BLaER1 treated with 17β-estradiol and CSF1 and Interleukin-3, amounts not matched to agents 10 nM and 100 nM (cell line): ENCODE measurements at regions not wholly inside any gene's neighbourhood (a gene's known extent, or its start where the extent isn't known, plus 50 kb on each side); places are given as distances from the start of the nearest gene placed in this dataset.
A peak's percentile ranks its signal among the peaks of the same experiment; 100 is the strongest.
"Not testable (repeated sequence)": the region's sequence is repeated elsewhere in the genome, so short reads cannot be mapped to it uniquely, and the experiment has no call there.

Source experiments
- H3K27ac ChIP-seq, 11 experiments: shearing (Covaris generic); formaldehyde crosslinking; 2 replicates each; pipeline ENCODE4 v1.8.1; 2022
- H3K27me3 ChIP-seq, 11 experiments: shearing (Covaris generic); formaldehyde crosslinking; 2 replicates each; pipeline ENCODE4 v1.8.1; 2022
- H3K36me3 ChIP-seq, 11 experiments: shearing (Covaris generic); formaldehyde crosslinking; 2 replicates each; pipeline ENCODE4 v1.8.1; 2022
- H3K4me1 ChIP-seq, 10 experiments: shearing (Covaris generic); formaldehyde crosslinking; 2 replicates each; pipeline ENCODE4 v1.8.1; 2022
- H3K4me2 ChIP-seq, 11 experiments: shearing (Covaris generic); formaldehyde crosslinking; 2 replicates each; pipeline ENCODE4 v1.8.1; 2022
- H3K4me3 ChIP-seq, 10 experiments: shearing (Covaris generic); formaldehyde crosslinking; 2 replicates each; pipeline ENCODE4 v1.8.1; 2022
- H3K9ac ChIP-seq, 11 experiments: shearing (Covaris generic); formaldehyde crosslinking; 2 replicates each; pipeline ENCODE4 v1.8.1; 2022
- H3K9me3 ChIP-seq, 11 experiments: shearing (Covaris generic); formaldehyde crosslinking; replicated peaks in 1 of 11; 2 replicates each; pipeline ENCODE4 v1.8.1; 2022
- H4K20me1 ChIP-seq, 11 experiments: shearing (Covaris generic); formaldehyde crosslinking; 2 replicates each; pipeline ENCODE4 v1.8.1; 2022
- Cebpa-rat ChIP-seq, 11 experiments: shearing (Covaris generic); IDR thresholded peaks; 2 replicates each; pipeline ENCODE4 v1.8.1; 2022

DNA sequence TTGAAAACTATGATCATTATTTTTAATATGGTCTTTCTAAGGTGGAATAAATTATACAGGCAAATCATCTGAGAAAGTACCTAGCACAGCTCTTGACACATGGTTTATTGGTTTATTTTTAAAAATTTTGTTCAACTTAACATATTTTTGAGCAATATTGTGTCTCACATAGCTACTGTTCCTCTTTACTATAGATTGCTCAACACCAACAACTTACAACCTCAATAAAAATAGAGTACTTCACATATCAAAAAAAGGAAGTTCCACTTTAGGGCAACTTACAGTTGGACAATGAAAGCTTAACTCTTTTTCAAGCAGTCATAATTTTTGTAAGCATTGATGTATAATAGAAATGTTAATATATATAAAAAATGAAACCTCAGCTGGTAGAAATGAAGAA, 440.9 kb upstream of the UBE2E3 start:
- H3K27ac ChIP-seq: peak overlapping the region in 9 of 11 experiments; percentile 37 to 85 (median 65); a peak in 17 of 22 replicates
- no peak overlapping the region for H3K4me3 ChIP-seq
- H3K27me3 ChIP-seq: no peaks in the 10 kb centered on the region
- H3K36me3 ChIP-seq: no peaks in the 10 kb centered on the region
- peak in 3 of 11 experiments; percentile 27 to 86 (median 76); a peak in 6 of 22 replicates for TF ChIP-seq Cebpa-rat (IDR thresholded peaks at IDR 0.05)
- peaks cover 0 to 54% (median 26%) of the 10 kb centered on the region in 10 experiments; a peak in 14 of 20 replicates for H3K4me1 ChIP-seq
- H3K9ac ChIP-seq: peak overlapping the region in 5 of 11 experiments; percentile 27 to 53 (median 52); a peak in 8 of 22 replicates
- peaks cover 0 to 28% (median 0%) of the 10 kb centered on the region in 11 experiments; a peak in 6 of 22 replicates for H3K9me3 ChIP-seq
- H3K4me2 ChIP-seq: peak overlapping the region in 7 of 11 experiments; percentile 41 to 73 (median 66); a peak in 14 of 22 replicates
- no peaks in the 10 kb centered on the region for H4K20me1 ChIP-seq

DNA sequence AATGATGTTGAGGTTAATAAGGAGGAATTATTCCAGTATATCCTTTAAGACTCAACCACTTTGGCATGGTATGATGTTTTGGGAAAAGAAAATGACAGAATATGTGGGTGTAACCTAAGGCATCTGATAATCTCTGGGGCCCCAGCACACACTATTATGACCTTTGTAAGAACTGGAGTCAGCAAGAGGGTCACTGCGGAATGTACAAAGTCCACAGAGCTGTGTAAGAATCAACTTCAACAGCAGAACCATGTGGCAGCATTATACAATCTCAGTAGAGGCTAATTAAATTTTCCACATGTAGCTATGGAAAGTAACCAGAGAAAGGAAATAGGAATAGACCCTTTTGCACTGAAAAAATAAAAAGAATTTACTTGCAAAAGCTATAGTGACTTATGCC, 445.1 kb upstream of the UBE2E3 start:
- H3K36me3 ChIP-seq: no peaks in the 10 kb centered on the region
- H3K9ac ChIP-seq: no peak overlapping the region
- H3K27me3 ChIP-seq: no peaks in the 10 kb centered on the region
- H3K4me3 ChIP-seq: no peak overlapping the region
- no peak overlapping the region for H3K4me2 ChIP-seq
- no peak overlapping the region for H3K27ac ChIP-seq
- no peak for TF ChIP-seq Cebpa-rat (IDR thresholded peaks at IDR 0.05)
- peaks cover 0 to 24% (median 0%) of the 10 kb centered on the region in 11 experiments; a peak in 6 of 22 replicates for H3K9me3 ChIP-seq
- no peaks in the 10 kb centered on the region for H4K20me1 ChIP-seq
- H3K4me1 ChIP-seq: peaks cover 0 to 31% (median 20%) of the 10 kb centered on the region in 10 experiments; a peak in 14 of 20 replicates

DNA sequence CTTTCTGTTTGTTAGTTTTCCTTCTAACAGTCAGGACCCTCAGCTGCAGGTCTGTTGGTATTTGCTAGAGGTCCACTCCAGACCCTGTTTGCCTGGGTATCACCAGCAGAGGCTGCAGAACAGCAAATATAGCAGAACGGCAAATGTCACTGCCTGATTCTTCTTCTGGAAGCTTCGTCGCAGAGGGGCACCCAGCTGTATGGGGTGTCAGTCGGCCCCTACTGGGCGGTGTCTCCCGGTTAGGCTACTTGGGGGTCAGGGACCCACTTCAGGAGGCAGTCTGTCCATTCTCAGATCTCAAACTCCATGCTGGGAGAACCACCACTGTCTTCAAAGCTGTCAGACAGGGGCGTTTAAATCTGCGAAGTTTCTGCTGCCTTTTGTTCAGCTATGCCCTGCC, 448.6 kb upstream of the UBE2E3 start:
- not testable (repeated sequence) for H3K9ac ChIP-seq, H3K9me3 ChIP-seq, H4K20me1 ChIP-seq, H3K27me3 ChIP-seq, H3K4me3 ChIP-seq, H3K4me1 ChIP-seq, H3K36me3 ChIP-seq, H3K4me2 ChIP-seq, H3K27ac ChIP-seq

DNA sequence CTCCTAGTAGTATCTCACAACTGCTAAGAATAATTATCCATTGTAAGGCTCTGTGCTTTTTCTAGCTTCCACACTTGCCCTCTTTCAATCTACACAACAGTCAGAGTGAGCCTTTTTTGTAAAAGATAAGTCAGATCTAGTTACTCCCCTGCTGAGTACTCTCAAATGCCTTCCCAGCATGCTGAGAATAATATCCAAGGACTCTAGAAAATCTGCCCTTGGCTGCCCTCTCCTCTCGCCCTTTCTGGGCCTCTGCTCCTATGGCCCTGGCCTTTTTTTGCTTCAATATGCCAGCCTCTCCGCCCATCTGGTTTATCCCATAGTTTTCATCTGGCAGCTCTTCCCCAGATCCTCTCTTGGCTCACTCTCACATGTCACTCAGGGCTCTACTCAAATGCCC, 455.9 kb upstream of the UBE2E3 start:
- peak overlapping the region in 4 of 11 experiments; percentile 34 to 74 (median 54); a peak in 8 of 22 replicates for H3K4me2 ChIP-seq
- H4K20me1 ChIP-seq: no peaks in the 10 kb centered on the region
- no peaks in the 10 kb centered on the region for H3K36me3 ChIP-seq
- H3K4me3 ChIP-seq: no peak overlapping the region
- H3K27ac ChIP-seq: peak overlapping the region in 4 of 11 experiments; percentile 30 to 70 (median 50); a peak in 7 of 22 replicates
- no peak for TF ChIP-seq Cebpa-rat (IDR thresholded peaks at IDR 0.05)
- no peak overlapping the region; a peak in 1 of 22 replicates for H3K9ac ChIP-seq
- H3K4me1 ChIP-seq: peaks cover 0 to 32% (median 2%) of the 10 kb centered on the region in 10 experiments; a peak in 10 of 20 replicates
- no peaks in the 10 kb centered on the region for H3K9me3 ChIP-seq
- no peaks in the 10 kb centered on the region for H3K27me3 ChIP-seq

DNA sequence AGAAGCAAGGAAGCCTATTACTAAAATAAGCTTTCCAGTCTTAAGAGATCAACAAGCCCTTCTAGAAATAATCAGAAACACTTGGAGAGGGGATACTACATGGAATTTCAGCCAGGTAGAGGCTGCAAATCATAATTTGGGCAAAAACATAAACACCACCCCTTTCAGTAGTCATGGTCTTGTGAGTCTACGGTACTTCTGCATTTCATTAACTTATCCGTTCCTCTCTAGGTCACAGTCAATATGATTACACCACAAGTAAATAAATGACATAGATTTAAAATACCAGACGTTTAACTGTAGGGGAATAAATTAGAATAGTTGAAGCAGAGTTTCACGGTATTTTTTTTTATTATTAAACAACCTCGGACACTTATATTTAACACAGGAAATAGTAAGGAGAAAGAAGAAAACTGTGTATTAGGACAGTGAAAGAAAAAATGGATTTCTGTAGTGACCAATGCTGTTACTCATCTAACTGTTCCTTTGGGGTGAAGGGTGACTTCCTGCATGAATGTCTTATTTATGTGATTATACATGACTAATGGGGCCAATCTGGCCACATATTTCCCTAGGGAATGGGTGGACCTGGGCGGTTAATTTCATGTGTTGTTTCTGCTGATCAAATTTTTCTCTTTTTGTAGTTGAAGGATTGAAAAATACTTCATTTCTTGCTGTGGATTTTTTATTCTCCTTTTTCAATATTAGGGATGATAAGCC, 456.6 kb upstream of the UBE2E3 start:
- no peak for TF ChIP-seq Cebpa-rat (IDR thresholded peaks at IDR 0.05)
- H3K9me3 ChIP-seq: no peaks in the 10 kb centered on the region
- peak overlapping the region in 1 of 11 experiments; percentile 9; a peak in 2 of 22 replicates for H3K9ac ChIP-seq
- no peaks in the 10 kb centered on the region for H3K36me3 ChIP-seq
- H3K4me2 ChIP-seq: peak overlapping the region in 4 of 11 experiments; percentile 34 to 74 (median 54); a peak in 8 of 22 replicates
- no peaks in the 10 kb centered on the region for H4K20me1 ChIP-seq
- no peak overlapping the region for H3K4me3 ChIP-seq
- H3K27ac ChIP-seq: peak overlapping the region in 4 of 11 experiments; percentile 30 to 70 (median 50); a peak in 7 of 22 replicates
- peaks cover 0 to 40% (median 2%) of the 10 kb centered on the region in 10 experiments; a peak in 10 of 20 replicates for H3K4me1 ChIP-seq
- no peaks in the 10 kb centered on the region for H3K27me3 ChIP-seq

DNA sequence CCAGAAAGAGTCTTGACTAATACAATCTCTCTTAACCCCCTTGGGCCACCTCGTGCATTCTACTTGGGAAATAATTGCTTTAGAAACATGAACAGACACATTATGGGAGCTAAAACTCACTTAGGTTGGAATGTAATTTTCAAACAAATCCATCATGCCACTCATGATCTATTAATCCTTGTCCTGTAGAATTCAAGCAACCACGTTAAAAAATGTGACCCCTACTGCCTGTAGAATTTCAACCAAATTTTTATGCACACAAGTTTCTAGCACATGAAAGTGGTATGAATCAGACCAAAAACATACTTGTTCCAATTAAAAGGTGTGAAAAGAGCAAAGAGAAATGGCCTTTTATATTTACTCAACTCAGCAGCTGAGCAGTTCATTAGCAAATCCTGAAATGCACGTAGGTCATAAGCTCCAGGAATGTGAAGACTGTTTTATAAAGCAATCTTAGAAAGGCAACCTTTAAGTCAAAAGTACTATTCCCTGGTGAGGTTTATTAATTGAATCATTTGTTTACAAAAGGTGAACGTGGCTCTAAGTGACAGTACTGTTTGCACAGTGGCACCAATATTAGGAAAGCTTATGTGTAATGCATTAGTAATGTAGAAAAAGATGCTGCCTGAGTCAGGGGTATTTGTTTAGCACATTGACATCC, 459.4 kb upstream of the UBE2E3 start:
- TF ChIP-seq Cebpa-rat (IDR thresholded peaks at IDR 0.05): no peak

DNA sequence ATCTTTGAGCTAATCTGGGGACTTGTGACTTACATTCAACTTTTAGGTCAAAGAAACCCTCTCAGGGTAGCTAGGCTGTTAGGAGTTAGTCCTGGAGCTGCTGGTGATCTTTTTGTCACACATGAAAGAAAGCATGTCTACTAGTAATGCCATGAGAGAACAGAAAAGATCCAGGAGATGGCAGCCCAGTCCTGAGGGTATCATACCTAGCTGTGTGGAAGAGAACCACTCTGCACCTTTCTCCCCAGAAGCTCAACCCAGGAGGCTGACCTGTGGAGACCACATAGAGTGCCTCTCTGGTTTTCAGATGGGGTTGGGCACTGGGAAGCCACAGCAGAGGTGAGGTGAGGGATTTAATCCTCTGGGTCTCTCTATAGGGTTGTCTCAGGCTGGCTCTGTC, 460.2 kb upstream of the UBE2E3 start:
- H3K27ac ChIP-seq: no peak overlapping the region
- H3K36me3 ChIP-seq: no peaks in the 10 kb centered on the region
- no peak overlapping the region for H3K9ac ChIP-seq
- H3K27me3 ChIP-seq: no peaks in the 10 kb centered on the region
- H4K20me1 ChIP-seq: no peaks in the 10 kb centered on the region
- H3K4me3 ChIP-seq: no peak overlapping the region
- H3K4me1 ChIP-seq: peaks cover 0 to 42% (median 2%) of the 10 kb centered on the region in 10 experiments; a peak in 10 of 20 replicates
- peak overlapping the region in 5 of 11 experiments; percentile 2 to 16 (median 10); a peak in 6 of 22 replicates for H3K4me2 ChIP-seq
- H3K9me3 ChIP-seq: no peaks in the 10 kb centered on the region
- TF ChIP-seq Cebpa-rat (IDR thresholded peaks at IDR 0.05): no peak

More for the DNA sequence above, 459.4 kb upstream of the UBE2E3 start:
- Histone ChIP-seq H3K9me3 (no peaks in the 10 kb centered on the region), H4K20me1 (no peaks in the 10 kb centered on the region), H3K36me3 (no peaks in the 10 kb centered on the region), H3K4me2 (peak overlapping the region in 4 of 11 experiments; percentile 8 to 16 (median 12); a peak in 6 of 22 replicates), H3K4me3 (no peak overlapping the region), H3K27ac (no peak overlapping the region), H3K27me3 (no peaks in the 10 kb centered on the region), H3K9ac (no peak overlapping the region), H3K4me1 (peaks cover 0 to 42% (median 2%) of the 10 kb centered on the region in 10 experiments; a peak in 10 of 20 replicates)

DNA sequence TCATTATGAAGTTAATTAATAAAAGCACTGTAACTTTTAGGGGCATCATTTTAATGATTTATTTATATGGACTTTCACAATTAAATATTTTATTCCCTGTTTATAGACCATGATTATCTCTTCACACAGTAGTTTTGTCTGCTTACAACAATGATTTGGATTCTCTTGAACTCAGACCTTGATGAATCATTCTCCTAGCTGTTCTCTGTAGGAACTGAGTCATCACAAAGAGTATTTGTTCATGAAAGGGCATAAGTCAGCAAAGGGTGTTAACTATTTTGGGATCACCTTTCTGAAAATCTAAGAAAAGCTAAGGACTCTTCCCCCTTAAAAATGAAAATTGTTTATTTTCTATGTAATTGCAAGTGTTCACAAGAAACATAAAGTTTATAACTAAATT, 461.1 kb upstream of the UBE2E3 start:
- Histone ChIP-seq H3K9me3 (no peaks in the 10 kb centered on the region), H3K27ac (no peak overlapping the region), H3K36me3 (no peaks in the 10 kb centered on the region), H3K4me1 (peaks cover 0 to 37% (median 2%) of the 10 kb centered on the region in 10 experiments; a peak in 10 of 20 replicates), H3K9ac (no peak overlapping the region), H3K4me3 (no peak overlapping the region), H3K4me2 (peak overlapping the region in 2 of 11 experiments; percentile 29 to 36; a peak in 4 of 22 replicates), H4K20me1 (no peaks in the 10 kb centered on the region), H3K27me3 (no peaks in the 10 kb centered on the region)
- no peak for TF ChIP-seq Cebpa-rat (IDR thresholded peaks at IDR 0.05)

DNA sequence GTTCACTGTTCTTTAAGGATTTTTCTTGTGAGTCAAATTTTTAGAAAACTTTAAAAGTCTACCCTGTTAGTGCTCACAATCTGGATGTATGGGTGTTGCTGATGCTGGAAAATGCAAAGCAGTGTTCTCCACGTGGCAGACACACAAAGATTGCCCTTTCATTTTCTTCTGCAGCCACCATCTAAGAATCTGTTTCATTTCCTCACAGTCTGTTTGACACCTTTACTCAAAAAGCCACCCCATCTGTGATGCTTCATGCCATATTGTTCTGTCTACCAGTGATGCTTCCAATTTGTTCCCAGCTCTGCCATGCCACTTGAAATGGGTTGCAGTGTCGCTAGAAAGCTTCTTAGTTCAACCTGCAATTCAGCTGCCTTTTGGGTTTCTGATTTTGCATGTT, 464.2 kb upstream of the UBE2E3 start:
- Histone ChIP-seq H3K4me3 (no peak overlapping the region), H4K20me1 (no peaks in the 10 kb centered on the region), H3K4me2 (no peak overlapping the region)

More for the DNA sequence above, 464.2 kb upstream of the UBE2E3 start:
- H3K36me3 ChIP-seq: no peaks in the 10 kb centered on the region
- no peaks in the 10 kb centered on the region for H3K9me3 ChIP-seq
- no peak overlapping the region for H3K9ac ChIP-seq
- H3K27me3 ChIP-seq: no peaks in the 10 kb centered on the region
- no peak for TF ChIP-seq Cebpa-rat (IDR thresholded peaks at IDR 0.05)
- peaks cover 0 to 22% (median 2%) of the 10 kb centered on the region in 10 experiments; a peak in 8 of 20 replicates for H3K4me1 ChIP-seq
- H3K27ac ChIP-seq: no peak overlapping the region
